ENCODE measurements at regions not wholly inside any gene's neighbourhood (a gene's known extent, or its start where the extent isn't known, plus 50 kb on each side); places are given as distances from the start of the nearest gene placed in this dataset.

DNA sequence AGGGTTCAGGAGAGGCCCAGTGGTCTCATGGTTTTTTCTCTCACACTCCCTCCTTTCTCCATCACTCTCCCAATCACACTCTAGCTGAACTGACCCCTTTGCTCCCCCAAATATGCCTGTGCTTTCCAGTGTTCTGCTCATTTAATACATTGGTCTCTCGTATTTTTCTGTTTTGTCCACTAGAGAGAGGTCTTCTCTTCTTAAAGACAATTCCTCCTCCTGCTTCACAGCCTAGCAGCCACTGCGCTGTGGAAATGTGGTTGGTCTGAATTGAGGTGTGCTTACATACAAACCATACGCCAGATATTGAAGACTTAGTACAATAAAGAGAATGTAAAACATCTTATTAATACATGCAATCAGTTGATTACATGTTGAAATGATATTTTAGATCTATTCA lies 60.6 kb upstream of the XCR1 start:
- TF ChIP-seq, protein P1, sequence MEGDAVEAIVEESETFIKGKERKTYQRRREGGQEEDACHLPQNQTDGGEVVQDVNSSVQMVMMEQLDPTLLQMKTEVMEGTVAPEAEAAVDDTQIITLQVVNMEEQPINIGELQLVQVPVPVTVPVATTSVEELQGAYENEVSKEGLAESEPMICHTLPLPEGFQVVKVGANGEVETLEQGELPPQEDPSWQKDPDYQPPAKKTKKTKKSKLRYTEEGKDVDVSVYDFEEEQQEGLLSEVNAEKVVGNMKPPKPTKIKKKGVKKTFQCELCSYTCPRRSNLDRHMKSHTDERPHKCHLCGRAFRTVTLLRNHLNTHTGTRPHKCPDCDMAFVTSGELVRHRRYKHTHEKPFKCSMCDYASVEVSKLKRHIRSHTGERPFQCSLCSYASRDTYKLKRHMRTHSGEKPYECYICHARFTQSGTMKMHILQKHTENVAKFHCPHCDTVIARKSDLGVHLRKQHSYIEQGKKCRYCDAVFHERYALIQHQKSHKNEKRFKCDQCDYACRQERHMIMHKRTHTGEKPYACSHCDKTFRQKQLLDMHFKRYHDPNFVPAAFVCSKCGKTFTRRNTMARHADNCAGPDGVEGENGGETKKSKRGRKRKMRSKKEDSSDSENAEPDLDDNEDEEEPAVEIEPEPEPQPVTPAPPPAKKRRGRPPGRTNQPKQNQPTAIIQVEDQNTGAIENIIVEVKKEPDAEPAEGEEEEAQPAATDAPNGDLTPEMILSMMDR (IDR thresholded peaks at IDR 0.05; ENCODE audit: insufficient read depth, low read depth, low read length) = peak; percentile 17
- TF ChIP-seq EZH2 (IDR thresholded peaks at IDR 0.05; ENCODE audit: insufficient read depth, low read length) = no peak

Measured in astrocyte (in vitro differentiated cells and primary cell).